IMR-90 (cell line): ENCODE measurements at regions not wholly inside any gene's neighbourhood (a gene's known extent, or its start where the extent isn't known, plus 50 kb on each side); places are given as distances from the start of the nearest gene placed in this dataset.

Experiments
- ATAC-seq: fragments of 200-7000 bp; cut with Tn5 transposase; 2 replicates; pipeline ENCODE4 v1.9.1; 2020; ENCODE audit warnings: low read depth, mild to moderate bottlenecking, moderate library complexity
- BruUV-seq: library from RNA; stranded (reverse); fragments of 400-500 nt; replicated peaks from 2 replicates; lab custom pipeline; 2021; lab: Mats Ljungman, UMichigan
- CTCF ChIA-PET: fragments of 300-600 bp; formaldehyde crosslinking; extraction: SDS; loops from one replicate; lab custom pipeline; 2021; ENCODE audit warnings: antibody characterized with exemption; lab: Yijun Ruan, JAX
- POLR2A ChIA-PET: fragments of 300-600 bp; sonication (Branson Sonifier 250); formaldehyde crosslinking; loops from one replicate; lab custom pipeline; 2022; ENCODE audit warnings: antibody characterized with exemption; ENCODE audit not compliant: unreplicated experiment; lab: Charles Lee
- DNase-seq: peaks from one replicate; pipeline ENCODE4 v3.0.0; 2013
- H2AFZ ChIP-seq: replicated peaks from 2 replicates; pipeline ENCODE3; 2013; ENCODE audit warnings: low read length, mild to moderate bottlenecking; ENCODE audit not compliant: poor library complexity
- H2AK5ac ChIP-seq: 2 replicates; pipeline ENCODE4 v1.6.1; 2013; ENCODE audit warnings: low read depth, low read length, inconsistent platforms
- H2AK9ac ChIP-seq: replicated peaks from 2 replicates; pipeline ENCODE3; 2013; ENCODE audit warnings: mild to moderate bottlenecking, low read depth, low read length, moderate library complexity; ENCODE audit not compliant: poor library complexity
- H2BK120ac ChIP-seq: 2 replicates; pipeline ENCODE4 v1.6.1; 2013; ENCODE audit warnings: low read depth, low read length, inconsistent platforms
- H2BK15ac ChIP-seq: 3 replicates; pipeline ENCODE4 v1.6.1; 2013; ENCODE audit warnings: low read depth, low read length, inconsistent platforms
- H2BK20ac ChIP-seq: 2 replicates; pipeline ENCODE4 v1.6.1; 2013; ENCODE audit warnings: low read depth, mild to moderate bottlenecking, inconsistent platforms, low read length, moderate library complexity
- H2BK5ac ChIP-seq: 2 replicates; pipeline ENCODE4 v1.6.1; 2013; ENCODE audit warnings: mild to moderate bottlenecking, low read depth, low read length, inconsistent platforms; ENCODE audit not compliant: poor library complexity, severe bottlenecking
- H3K14ac ChIP-seq: replicated peaks from 2 replicates; pipeline ENCODE4 v1.6.1; 2013; ENCODE audit warnings: low read depth, low read length, inconsistent platforms
- H3K18ac ChIP-seq: 2 replicates; pipeline ENCODE4 v1.6.1; 2013; ENCODE audit warnings: low read depth, low read length, control low read depth
- H3K23ac ChIP-seq: 2 replicates; pipeline ENCODE4 v1.6.1; 2013; ENCODE audit warnings: low read depth, low read length, inconsistent platforms
- H3K27ac ChIP-seq: 2 replicates; pipeline ENCODE4 v1.5.1; 2013; ENCODE audit warnings: mild to moderate bottlenecking, control low read depth, low read length; ENCODE audit not compliant: insufficient read depth
- H3K27me3 ChIP-seq: 2 replicates; pipeline ENCODE4 v1.6.1; 2013; ENCODE audit warnings: low read length; ENCODE audit not compliant: control insufficient read depth, insufficient read depth
- H3K36me3 ChIP-seq: 2 replicates; pipeline ENCODE4 v1.6.1; 2013; ENCODE audit warnings: low read length, mixed read lengths; ENCODE audit not compliant: control insufficient read depth, insufficient read depth
- H3K4ac ChIP-seq: 2 replicates; pipeline ENCODE4 v1.6.1; 2013; ENCODE audit warnings: low read depth, low read length, inconsistent platforms
- H3K4me1 ChIP-seq: 2 replicates; pipeline ENCODE4 v1.6.1; 2013; ENCODE audit warnings: low read length, mixed read lengths; ENCODE audit not compliant: control insufficient read depth, insufficient read depth
- H3K4me2 ChIP-seq: 2 replicates; pipeline ENCODE4 v1.6.1; 2013; ENCODE audit warnings: low read depth, mild to moderate bottlenecking, control low read depth, low read length, moderate library complexity
- H3K4me3 ChIP-seq: 2 replicates; pipeline ENCODE4 v1.5.1; 2013; ENCODE audit warnings: low read depth, mild to moderate bottlenecking, control low read depth, low read length, moderate library complexity; ENCODE audit not compliant: insufficient read depth
- H3K56ac ChIP-seq: 2 replicates; pipeline ENCODE4 v1.6.1; 2013; ENCODE audit warnings: low read length, inconsistent platforms; ENCODE audit not compliant: insufficient read depth; ENCODE audit errors: extremely low read depth
- H3K79me1 ChIP-seq, 2 experiments: 2 replicates each; pipeline ENCODE4 v1.6.1; 2013; ENCODE audit warnings: low read length in 2 of 2, inconsistent platforms in 1 of 2, low read depth in 1 of 2
- H3K9ac ChIP-seq: 2 replicates; pipeline ENCODE4 v1.6.1; 2013; ENCODE audit warnings: low read depth, low read length, control low read depth
- H3K9me1 ChIP-seq: 2 replicates; pipeline ENCODE4 v1.6.1; 2013; ENCODE audit warnings: low read length, inconsistent platforms; ENCODE audit not compliant: insufficient read depth
- H3K9me3 ChIP-seq: 2 replicates; pipeline ENCODE4 v1.6.1; 2013; ENCODE audit warnings: low read length; ENCODE audit not compliant: control insufficient read depth, insufficient read depth
- H4K20me1 ChIP-seq: 2 replicates; pipeline ENCODE4 v1.6.1; 2013; ENCODE audit warnings: low read length, inconsistent platforms; ENCODE audit not compliant: insufficient read depth
- H4K5ac ChIP-seq: 2 replicates; pipeline ENCODE4 v1.6.1; 2013; ENCODE audit warnings: mild to moderate bottlenecking, low read depth, low read length, control low read depth
- H4K8ac ChIP-seq, 2 experiments: 2 replicates each; pipeline ENCODE4 v1.6.1; 2013; ENCODE audit warnings: low read depth in 2 of 2, low read length in 2 of 2, control low read depth in 1 of 2, inconsistent platforms in 1 of 2
- H4K91ac ChIP-seq: 2 replicates; pipeline ENCODE4 v1.6.1; 2013; ENCODE audit warnings: low read depth, low read length, inconsistent platforms; ENCODE audit not compliant: insufficient read depth
- BHLHE40 ChIP-seq: fragments of 150-350 bp; IDR thresholded peaks from 2 replicates; pipeline ENCODE4 v1.6.1; 2016; ENCODE audit warnings: mild to moderate bottlenecking, low read depth, low read length
- CEBPB ChIP-seq: IDR thresholded peaks from 2 replicates; pipeline ENCODE4 v1.6.1; 2012; ENCODE audit warnings: low read depth, low read length, improper control_type of control experiment
- CHD1 ChIP-seq: IDR thresholded peaks from 2 replicates; pipeline ENCODE4 v1.6.1; 2012; ENCODE audit warnings: low read depth, low read length, improper control_type of control experiment
- CTCF ChIP-seq: conservative IDR thresholded peaks from 2 replicates; pipeline ENCODE4 v1.5.1; 2012; ENCODE audit warnings: mild to moderate bottlenecking, low read depth, low read length, improper control_type of control experiment
- ELK1 ChIP-seq: fragments of 150-350 bp; IDR thresholded peaks from 2 replicates; pipeline ENCODE4 v1.6.1; 2016; ENCODE audit warnings: low read depth, mild to moderate bottlenecking, low read length, moderate library complexity, borderline replicate concordance
- FOS ChIP-seq: fragments of 150-350 bp; IDR thresholded peaks from 2 replicates; pipeline ENCODE4 v1.6.1; 2016; ENCODE audit warnings: low read depth, low read length
- MAFK ChIP-seq: IDR thresholded peaks from 2 replicates; pipeline ENCODE4 v1.6.1; 2012; ENCODE audit warnings: low read depth, low read length, improper control_type of control experiment
- MAZ ChIP-seq: IDR thresholded peaks from 2 replicates; pipeline ENCODE4 v1.6.1; 2012; ENCODE audit warnings: low read depth, mild to moderate bottlenecking, low read length, improper control_type of control experiment, moderate library complexity, borderline replicate concordance
- NFE2L2 ChIP-seq: fragments of 150-350 bp; IDR thresholded peaks from 2 replicates; pipeline ENCODE4 v1.6.1; 2016; ENCODE audit warnings: low read depth, mild to moderate bottlenecking, low read length
- POLR2A ChIP-seq: IDR thresholded peaks from 2 replicates; pipeline ENCODE4 v1.6.1; 2012; ENCODE audit warnings: mild to moderate bottlenecking, low read depth, low read length
- RAD21 ChIP-seq: IDR thresholded peaks from 2 replicates; pipeline ENCODE4 v1.6.1; 2012; ENCODE audit warnings: low read length, improper control_type of control experiment
- RCOR1 ChIP-seq: IDR thresholded peaks from 2 replicates; pipeline ENCODE4 v1.6.1; 2012; ENCODE audit warnings: mild to moderate bottlenecking, low read length, improper control_type of control experiment; ENCODE audit not compliant: insufficient replicate concordance
- RFX5 ChIP-seq: IDR thresholded peaks from 2 replicates; pipeline ENCODE4 v1.8.0; 2012; ENCODE audit warnings: low read depth, mild to moderate bottlenecking, low read length, moderate library complexity
- SMC3 ChIP-seq: fragments of 150-350 bp; IDR thresholded peaks from 2 replicates; pipeline ENCODE4 v1.6.1; 2016; ENCODE audit warnings: low read depth, mild to moderate bottlenecking, antibody characterized with exemption, low read length, moderate library complexity
- USF2 ChIP-seq: fragments of 150-350 bp; IDR thresholded peaks from 2 replicates; pipeline ENCODE4 v1.6.1; 2017; ENCODE audit warnings: mild to moderate bottlenecking, antibody characterized with exemption, low read length, low read depth
- WGBS, 2 experiments: methylation state at CpG; one replicate each; pipeline versions ENCODE4 v1.1.5 to v1.1.7; 2013; ENCODE audit warnings: missing lambda C conversion rate in 2 of 2; ENCODE audit not compliant: insufficient read length in 1 of 2; ENCODE audit errors: extremely low coverage in 2 of 2; 5-methylcytosine and 5-hydroxymethylcytosine counted together
- dilution Hi-C: fragments of 300-500 bp; cut with HindIII; formaldehyde crosslinking; loops from one replicate; pipeline ENCODE4 v1.14.3; 2018; ENCODE audit warnings: low sequenced_read_pairs; ENCODE audit not compliant: unreplicated experiment
- in situ Hi-C: fragments of 300-500 bp; cut with MboI; formaldehyde crosslinking; loops from 3 replicates; pipeline ENCODE4 v1.14.3; 2019; ENCODE audit warnings: low sequenced_read_pairs, inconsistent platforms, mixed read lengths
- intact Hi-C: fragments of 100-400 bp; cut with micrococcal nuclease; formaldehyde crosslinking; loops from 2 replicates; pipeline ENCODE4 v1.10.0; 2022

- Histone ChIP-seq H3K56ac (no peak overlapping the region), H2AFZ (no peak overlapping the region), H2BK20ac (no peak overlapping the region), H4K5ac (no peak overlapping the region), H3K4me1 (peaks cover 7% of the 10 kb centered on the region), H3K79me1 (0 out of 4 replicates have a peak, but pooled peaks cover 0 to 3% of the 10 kb centered on the region in 2 experiments), H3K23ac (no peak overlapping the region), H3K36me3 (no peaks in the 10 kb centered on the region), H2AK5ac (no peak overlapping the region), H4K8ac (no peak overlapping the region), H3K27ac (no peak overlapping the region), H2BK120ac (no peak overlapping the region), H3K18ac (no peak overlapping the region), H3K4me3 (no peak overlapping the region), H3K4ac (no peak overlapping the region; the same call in 1 of the 2 replicates), H4K20me1 (no peaks in the 10 kb centered on the region), H2AK9ac (no peak overlapping the region), H3K9me3 (no peaks in the 10 kb centered on the region), H2BK15ac (no peak overlapping the region), H3K14ac (no peak overlapping the region), H4K91ac (no peak overlapping the region), H2BK5ac (no peak overlapping the region), H3K9ac (no peak overlapping the region), H3K4me2 (no peak overlapping the region), H3K9me1 (peaks cover 10% of the 10 kb centered on the region), H3K27me3 (no peaks in the 10 kb centered on the region)
- 84% methylated on average over 11 of the region's 31 CpGs; no CpG with 5 or more reads in 1 of the 2 experiments for WGBS, 2 experiments
- in situ Hi-C loops (no loop called here), intact Hi-C loops (no loop called here), dilution Hi-C loops (no loop called here)
- no peak for ATAC-seq
- no TSS peak for BruUV-seq
- CTCF ChIA-PET: no interaction called here
- POLR2A ChIA-PET: interaction anchor here (0.6 kb wide), 1 partner anchor 445 kb away, joined by 3 read pairs; no protein-coding TSS in a partner anchor
- DNase-seq: no peak
- TF ChIP-seq BHLHE40: no peak
- TF ChIP-seq MAFK: no peak
- TF ChIP-seq FOS: no peak
- no peak for TF ChIP-seq NFE2L2
- no peak for TF ChIP-seq ELK1
- TF ChIP-seq RCOR1: no peak
- no peak for TF ChIP-seq POLR2A
- no peak for TF ChIP-seq USF2
- no peak for TF ChIP-seq SMC3
- TF ChIP-seq MAZ: no peak
- no peak for TF ChIP-seq CHD1
- TF ChIP-seq CEBPB: no peak
- TF ChIP-seq RFX5: no peak
- no peak for TF ChIP-seq RAD21
- no peak for TF ChIP-seq CTCF
These were observed 329.2 kb downstream of the C16orf95 start for GRCh38 chr16:86987746-86988670.
